ENCODE measurements at regions not wholly inside any gene's neighbourhood (a gene's known extent, or its start where the extent isn't known, plus 50 kb on each side); places are given as distances from the start of the nearest gene placed in this dataset.
A peak's percentile ranks its signal among the peaks of the same experiment; 100 is the strongest.

DNA sequence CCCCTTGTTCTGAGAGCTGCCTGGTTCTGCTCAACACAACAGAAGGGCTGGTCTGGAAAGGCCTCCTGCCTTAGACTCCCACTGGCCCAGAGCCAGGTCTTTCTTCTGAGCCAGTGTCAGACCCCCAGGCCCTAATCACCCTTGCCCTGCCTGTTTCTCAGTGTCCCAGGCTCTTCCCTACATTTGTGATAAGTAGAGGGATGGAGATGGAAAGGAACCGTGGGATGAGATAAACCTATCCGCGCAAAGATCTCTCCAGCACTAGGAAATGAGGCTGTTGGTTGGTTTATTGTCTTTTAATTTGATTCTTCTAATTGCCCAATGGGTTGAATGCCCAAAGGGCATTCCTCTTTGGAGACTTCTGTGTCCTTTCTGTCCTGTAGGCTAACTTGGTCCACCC lies 470.0 kb downstream of the TSHZ3 start:
- DNase-seq (ENCODE audit: low spot score), result peak; percentile 28

DNA sequence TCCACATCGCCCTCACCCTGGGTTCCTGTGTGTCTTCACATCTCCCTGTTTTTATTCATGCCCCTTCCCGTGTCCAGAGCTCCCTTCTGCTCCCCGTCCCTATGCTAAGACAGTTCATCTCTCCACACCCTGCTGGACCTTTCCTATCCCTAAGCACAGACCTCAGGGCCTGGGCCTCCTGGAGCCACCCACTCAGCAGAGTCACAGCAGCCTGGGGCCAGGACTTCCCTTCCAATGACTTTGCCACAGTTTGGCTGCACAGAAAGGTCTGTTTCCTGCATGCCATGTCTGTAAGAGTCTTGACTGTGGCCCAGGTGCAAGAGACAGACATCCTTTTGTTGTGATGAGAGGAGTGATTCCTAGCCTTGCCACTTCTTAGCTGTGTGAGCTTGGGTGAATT lies 470.7 kb downstream of the TSHZ3 start:
- DNase-seq (ENCODE audit: low spot score), result peak; percentile 51

DNA sequence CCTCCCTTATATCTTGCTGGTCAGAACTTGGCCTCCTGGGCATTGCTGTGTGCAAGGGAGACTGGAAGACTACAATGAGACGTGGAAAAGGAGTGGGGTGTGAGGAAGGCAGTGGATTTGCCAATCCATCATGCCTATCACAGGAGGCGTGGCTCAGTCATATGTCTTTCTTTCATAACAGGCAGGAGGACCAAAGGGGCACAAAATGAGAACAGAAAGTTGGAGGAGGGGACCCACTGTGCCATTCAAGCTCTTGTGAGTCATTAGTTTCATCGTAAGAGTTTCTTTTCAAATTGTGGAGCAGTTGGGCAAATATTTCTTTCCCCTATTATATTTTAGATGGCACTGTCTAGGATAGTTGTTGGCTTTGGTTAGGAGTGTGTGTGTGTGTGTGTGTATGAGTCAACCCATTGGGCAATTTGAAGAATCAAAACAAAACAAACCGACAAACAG lies 471.5 kb downstream of the TSHZ3 start:
- peak; percentile 9 for DNase-seq (ENCODE audit: low spot score)

DNA sequence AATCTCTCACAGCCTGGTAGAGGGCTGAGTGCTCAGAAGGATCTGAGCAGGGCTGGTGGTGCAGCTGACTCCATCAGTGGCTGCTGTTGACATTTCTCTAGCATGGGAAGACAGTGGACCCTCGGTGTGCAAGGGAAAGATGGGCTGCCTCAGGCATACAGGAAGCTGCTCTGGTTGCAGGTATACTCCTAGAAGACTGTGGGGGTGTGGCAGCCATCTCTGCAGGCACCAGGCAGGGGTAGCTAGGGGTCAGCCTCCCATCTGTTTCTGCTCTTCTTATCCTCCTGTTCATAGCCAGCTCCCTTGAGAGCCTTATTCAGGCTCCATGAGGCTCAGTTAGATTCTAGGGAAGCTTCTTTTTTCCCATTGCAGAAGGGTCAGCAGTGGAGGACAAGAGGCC lies 475.5 kb downstream of the TSHZ3 start:
- peak; percentile 39 for DNase-seq (ENCODE audit: low spot score)

DNA sequence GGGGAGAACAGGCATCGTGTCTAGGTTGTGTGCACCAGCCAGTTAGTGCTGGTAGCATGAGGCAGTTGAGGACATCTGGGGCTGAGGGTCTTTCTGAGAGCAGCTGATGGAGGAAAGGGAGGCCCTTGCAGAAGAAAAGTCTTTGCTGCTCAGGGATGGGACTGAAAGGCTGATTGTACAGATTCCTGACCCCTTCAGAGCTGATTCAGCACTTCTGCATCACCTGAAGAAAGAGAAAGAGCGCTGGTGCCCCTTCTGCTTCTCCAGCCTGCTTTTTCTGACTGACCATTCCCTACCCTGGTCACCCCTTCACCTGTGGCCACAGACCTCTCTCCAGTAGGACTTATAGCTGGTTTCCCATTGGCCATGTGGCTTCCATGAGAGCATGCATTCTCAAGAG lies 476.2 kb downstream of the TSHZ3 start:
- DNase-seq (ENCODE audit: low spot score), result peak; percentile 12

DNA sequence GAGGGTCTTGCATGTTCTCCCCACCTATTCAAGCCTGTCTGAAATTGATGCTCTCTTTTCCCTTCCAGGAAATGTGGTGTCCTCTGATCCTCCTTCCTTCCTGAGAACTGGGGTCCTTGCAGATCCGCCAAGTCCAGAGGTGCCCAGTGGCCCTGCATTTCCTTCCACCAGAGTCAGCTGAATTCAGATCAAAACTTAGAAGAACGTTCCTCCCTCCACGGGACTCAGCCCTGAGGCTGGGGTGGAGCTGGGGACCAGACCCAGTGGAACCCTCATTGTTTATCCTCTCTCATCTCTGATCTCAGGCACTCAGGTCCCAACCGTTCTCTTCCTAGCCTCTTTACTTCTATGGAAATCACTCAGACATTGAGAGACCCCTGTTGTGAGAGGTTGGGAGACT lies 477.3 kb downstream of the TSHZ3 start:
- DNase-seq (ENCODE audit: low spot score), result peak; percentile 78

DNA sequence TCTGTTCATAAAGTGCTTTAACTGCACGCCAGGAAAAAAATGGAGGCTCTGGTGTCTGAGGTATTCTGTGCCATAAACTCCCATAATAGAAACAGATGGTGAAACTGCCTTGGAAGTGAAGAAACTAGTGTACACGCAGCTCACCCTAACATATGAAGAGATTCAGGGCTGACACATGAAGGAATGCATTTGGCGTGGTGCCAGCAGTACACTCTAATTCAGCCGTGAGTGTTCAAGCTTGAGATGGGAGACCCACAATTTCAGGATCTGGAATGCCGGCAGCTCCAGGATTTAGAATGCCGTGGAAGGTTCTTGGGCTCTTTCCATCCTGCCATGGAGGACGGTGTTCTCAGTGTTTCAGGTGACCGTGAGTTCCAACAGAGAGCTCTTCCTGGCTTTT lies 478.4 kb downstream of the TSHZ3 start:
- DNase-seq (ENCODE audit: low spot score), result peak; percentile 73

DNA sequence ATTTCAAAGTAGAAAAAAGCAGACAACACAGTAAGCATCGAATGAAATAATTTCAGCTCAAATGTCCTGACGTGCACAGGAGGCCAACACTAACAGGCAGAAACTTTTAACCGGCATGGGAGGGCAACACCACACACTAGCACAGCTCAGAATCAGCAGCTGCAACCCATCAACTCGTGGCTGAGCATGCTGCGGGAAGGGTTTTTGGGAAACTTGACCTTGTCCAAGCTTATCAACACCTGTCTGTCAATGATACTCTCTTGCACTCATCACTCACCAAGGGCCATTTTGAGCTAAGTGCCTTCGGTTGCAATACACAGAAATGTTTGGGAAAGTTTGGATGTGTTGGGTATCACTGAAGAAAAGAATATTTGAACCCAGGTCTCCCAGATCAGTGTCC lies 483.7 kb downstream of the TSHZ3 start:
- DNase-seq (ENCODE audit: low spot score), result peak; percentile 28

DNA sequence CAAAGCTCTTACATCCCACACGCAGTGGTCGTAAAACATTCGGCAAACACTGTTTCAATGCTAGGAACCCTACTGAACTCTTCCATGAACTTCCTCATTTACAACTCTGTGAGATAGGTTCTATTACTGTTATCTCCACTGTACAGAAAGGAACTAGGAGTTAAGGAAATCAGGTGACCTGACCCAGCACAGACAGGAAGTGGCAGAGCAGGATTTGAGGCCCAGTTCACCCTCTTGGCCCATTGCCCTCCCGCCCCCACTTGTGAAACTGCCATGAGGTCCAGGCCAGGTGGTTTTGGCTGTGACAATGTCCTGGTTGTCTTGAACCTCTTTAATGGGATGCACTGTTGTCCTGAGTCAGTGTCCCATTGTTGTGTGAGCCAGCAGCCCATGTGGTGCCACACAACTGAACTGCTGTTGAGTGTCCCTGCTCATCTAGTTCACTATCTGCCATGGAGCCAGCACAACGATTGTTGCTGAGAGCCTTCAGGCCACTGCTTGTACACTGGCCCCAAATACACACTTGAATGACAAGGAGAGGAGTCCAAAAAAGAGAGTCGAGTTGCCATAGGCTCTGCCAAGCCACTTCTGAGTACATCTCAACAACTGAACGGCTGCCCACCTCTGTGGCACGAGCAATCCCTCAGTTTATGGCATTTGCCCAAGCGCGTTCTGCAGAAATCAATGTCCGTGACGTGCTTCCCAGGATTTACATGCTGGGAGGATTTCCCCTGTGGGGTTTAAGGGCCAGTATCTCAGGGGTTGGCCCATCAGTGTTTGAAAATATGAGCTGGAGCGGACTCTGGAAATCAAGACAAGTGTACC lies 484.6 kb downstream of the TSHZ3 start:
- peak; percentile 68 for DNase-seq (ENCODE audit: low spot score)

DNA sequence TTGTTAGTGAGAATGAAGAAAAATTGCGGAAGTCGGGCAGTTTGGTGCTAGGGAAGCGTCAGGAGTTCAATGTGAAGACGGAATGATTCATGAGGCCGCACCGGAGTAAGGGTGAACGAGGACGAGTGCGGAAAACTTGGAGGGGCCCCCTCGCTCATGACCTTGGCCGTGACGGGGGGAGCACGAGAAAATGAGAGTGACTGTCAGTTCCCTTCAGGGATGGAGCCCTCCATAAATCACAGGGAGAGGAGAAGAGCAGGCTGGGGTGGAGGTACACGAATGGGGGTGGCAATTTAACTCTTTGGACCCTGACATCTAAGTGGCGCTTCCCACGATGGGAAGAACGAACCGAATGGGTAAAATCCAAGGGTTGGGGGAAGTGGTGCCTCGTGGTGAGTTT lies 486.4 kb downstream of the TSHZ3 start:
- DNase-seq (ENCODE audit: low spot score), result peak; percentile 60

DNA sequence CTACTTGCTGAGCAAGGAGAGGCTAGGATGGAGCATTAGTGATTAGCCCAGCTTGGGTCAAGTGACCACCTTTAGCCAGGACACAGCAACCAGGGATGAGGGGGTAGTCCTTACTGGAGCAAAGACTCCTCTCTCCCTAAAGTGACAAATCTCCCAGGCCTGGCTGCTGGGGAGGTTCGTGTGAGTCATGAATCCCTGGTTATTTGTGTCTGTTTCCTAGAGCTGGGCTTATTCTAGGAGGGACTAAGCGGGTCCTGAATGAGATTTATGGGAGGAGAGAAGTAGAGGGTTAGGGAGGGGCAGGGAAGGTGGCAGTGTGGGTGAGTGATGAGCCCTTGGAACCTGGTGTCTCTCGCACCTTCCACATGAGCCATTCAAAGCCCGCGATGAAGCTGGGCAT lies 487.3 kb downstream of the TSHZ3 start:
- peak; percentile 11 for DNase-seq (ENCODE audit: low spot score)

DNA sequence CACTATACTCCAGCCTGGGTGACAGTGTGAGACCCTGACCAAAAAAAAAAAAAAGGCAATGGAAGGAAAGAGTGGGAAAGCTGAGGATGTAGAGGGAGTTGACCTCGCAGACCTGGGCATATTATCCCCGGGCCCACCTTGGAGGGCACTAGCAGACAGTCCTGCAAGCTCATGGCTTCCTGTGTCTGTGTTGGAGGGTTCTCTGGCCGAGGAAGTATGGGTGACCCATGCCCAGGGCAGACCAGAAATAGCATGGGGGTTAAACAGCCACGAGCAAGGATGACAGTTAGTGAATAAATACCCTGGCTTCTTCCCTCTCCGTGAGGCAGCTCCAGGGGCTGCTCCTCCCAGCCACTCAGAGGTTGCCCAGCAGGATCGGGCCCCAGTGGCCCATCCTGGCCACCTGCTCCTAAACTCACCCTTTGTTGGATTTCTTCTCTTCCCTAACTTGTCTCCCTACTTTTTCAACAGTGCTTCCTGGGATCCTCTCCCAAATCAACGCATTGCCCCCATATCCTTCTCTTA lies 485.8 kb downstream of the ZNF536 start:
- DNase-seq (ENCODE audit: low spot score), result peak; percentile 53

DNA sequence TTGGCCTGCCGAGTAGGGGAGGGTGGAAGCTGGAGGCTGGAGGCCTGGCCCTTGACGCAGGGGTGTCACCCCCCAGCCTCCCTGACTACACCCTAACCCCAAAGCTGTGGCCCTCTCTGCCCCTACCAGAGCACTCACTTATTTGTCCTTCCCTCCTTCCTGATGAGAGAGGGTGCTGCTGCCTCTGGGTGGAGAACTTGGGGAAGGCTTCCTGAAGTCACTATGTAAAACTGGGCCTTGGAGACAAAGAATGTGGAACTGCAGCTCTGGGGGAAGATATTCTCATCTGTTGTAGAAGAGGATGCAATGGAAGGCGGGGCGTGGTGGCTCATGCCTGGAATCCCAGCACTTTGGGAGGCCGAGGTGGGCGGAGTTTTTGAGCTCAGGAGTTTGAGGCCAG lies 485.2 kb downstream of the ZNF536 start:
- DNase-seq (ENCODE audit: low spot score), result peak; percentile 33

DNA sequence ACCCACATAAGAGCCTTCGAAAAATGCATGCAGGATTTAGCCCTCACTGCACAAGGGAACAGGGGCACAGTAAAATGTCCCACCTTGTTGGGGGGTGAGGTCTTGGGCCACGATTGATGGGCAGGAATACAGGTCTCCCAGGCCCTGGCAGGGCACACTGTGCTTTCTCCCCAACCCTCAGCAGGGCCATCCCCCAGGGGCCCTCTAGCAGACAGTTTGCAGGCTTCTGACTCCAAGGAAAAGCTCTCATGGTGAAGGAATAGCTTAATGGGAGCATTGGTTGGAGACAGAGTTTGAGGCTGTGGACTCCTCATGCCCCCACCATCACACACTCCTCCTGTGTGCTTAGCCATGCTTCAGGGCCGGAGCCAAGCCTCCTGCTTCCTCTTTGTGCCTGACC lies 484.6 kb downstream of the ZNF536 start:
- peak; percentile 53 for DNase-seq (ENCODE audit: low spot score)

DNA sequence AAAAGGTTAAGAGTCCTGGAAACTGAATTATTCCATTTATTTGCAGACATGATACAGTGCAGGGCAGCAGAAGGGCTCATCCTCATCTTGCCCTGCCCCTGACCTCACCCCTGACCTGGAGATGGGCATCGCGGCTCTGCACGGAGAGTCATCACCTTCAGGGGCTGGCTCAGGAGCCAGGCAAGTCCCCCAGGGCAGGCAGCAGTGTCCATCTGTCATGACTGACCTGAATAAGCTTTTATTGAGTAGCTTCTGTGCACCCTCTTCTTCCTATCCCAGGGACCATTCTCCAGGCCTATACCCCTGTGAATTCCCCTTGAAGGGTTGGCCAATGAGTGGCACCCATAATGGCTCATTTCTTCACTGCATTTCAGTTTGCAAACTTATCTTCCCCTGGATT lies 484.2 kb downstream of the ZNF536 start:
- peak; percentile 20 for DNase-seq (ENCODE audit: low spot score)

DNA sequence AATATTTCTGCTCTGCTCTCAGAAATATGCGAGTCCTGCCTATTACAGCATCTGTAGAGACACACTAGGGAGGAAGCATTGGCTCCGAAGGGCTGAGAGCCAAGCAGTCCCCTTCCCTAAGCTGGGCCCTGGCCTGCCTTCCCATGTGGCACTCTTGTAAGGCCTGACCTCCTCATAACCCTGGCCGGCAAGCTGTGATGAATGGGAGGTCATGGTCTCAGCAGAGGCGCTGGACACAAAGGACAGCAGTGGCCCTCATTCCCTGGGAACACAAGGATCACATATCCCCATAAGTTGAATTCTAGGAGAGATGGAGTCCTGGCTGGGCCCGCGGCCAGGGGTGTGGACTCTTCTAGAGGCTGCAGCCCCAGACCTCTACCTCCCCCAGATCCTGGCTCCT lies 483.3 kb downstream of the ZNF536 start:
- peak; percentile 72 for DNase-seq (ENCODE audit: low spot score)

DNA sequence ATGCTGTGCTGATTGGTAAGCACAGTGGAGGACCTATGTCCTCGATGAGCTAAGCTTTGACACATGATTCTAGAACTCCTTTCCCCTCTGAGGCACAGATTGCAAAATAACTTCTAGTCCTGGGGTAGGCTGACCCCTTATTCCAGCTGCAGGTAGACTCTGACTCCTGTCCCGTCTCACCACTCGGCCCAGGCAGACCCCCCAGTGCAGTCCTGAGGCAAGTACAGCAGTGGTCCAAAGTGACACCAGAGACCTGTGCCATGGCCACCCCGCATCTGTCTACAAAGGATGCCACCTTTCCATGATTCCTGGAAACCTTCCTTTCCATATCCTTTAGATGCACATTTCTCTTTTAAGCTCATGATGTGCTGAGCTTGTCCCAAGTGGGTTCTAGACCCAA lies 482.5 kb downstream of the ZNF536 start:
- peak; percentile 47 for DNase-seq (ENCODE audit: low spot score)

DNA sequence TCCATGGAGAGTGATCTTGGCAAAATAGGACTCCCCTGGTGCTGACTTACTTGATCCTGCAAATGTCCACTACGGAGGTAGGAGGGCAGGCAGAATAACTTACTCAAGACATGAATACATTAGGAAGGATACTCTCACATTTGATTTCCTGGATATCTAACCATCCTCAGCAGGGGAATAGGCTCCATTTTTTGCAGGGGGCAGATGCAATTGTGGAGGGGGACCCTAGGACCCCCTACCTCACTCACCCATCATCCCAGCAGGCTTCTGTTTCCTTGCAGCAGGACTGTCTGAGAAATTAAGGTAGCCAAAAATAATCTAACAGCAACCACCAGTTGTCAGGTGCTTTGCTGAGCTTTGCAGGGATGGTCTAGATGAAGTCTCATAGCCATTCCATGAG lies 482.0 kb downstream of the ZNF536 start:
- no peak for DNase-seq (ENCODE audit: low spot score)

DNA sequence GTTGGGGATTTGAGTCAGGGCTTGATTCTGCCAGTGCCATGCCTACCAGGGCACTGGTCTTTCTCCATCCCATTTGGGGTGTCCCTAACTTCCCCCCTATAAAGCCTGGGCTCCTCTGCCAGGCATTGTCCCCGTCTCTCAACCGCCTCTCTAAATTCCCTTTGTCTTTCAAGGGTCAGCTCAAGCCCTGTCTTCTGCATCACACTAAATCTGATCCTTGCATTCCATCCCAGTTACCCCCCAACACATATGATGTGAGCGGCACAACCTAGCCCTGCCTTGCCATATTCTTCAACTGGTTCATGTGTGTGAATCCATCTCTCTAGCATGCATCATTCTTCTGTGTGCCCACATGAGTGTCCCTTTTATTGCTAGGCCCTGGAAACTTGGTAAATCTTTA lies 480.9 kb downstream of the ZNF536 start:
- DNase-seq (ENCODE audit: low spot score), result no peak

DNA sequence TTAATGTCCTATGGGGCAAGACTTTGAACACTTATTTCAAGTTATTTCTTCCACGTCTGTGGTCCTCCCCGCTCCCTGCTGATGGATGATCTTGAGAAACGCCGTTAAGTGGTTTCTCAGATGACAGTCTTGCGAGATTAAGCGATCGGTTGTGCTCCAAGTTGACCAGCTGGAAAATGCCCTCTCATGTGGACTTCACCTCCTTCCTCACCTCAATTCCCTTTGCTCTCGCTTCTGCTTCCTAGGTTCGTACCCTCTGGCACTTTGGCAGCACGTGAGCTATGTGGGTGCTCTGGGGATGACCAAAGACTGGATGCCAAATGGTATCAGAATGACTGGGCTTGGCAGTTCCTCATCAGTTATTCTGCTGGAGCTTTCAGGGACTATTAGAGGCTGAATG lies 480.0 kb downstream of the ZNF536 start:
- no peak for DNase-seq (ENCODE audit: low spot score)

DNA sequence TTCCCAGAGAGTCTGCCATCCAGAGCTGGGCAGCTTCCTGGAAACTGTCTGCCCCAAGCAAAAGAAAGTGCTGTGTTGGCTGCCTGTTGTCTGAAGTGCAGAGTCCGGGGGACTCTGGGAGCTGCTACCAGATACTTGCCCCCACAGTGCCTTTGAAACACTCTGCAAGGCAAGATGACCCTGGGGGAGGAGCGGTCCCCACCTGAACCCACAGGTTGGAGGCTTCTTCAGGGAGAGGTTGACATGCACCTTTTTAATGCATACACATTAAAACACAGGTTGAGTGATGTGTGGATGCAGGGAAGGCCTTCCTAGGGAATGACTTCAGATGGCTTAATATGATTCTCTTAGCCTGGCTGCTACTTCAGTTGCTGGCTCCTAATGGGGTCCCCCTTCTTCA lies 479.5 kb downstream of the ZNF536 start:
- no peak for DNase-seq (ENCODE audit: low spot score)

DNA sequence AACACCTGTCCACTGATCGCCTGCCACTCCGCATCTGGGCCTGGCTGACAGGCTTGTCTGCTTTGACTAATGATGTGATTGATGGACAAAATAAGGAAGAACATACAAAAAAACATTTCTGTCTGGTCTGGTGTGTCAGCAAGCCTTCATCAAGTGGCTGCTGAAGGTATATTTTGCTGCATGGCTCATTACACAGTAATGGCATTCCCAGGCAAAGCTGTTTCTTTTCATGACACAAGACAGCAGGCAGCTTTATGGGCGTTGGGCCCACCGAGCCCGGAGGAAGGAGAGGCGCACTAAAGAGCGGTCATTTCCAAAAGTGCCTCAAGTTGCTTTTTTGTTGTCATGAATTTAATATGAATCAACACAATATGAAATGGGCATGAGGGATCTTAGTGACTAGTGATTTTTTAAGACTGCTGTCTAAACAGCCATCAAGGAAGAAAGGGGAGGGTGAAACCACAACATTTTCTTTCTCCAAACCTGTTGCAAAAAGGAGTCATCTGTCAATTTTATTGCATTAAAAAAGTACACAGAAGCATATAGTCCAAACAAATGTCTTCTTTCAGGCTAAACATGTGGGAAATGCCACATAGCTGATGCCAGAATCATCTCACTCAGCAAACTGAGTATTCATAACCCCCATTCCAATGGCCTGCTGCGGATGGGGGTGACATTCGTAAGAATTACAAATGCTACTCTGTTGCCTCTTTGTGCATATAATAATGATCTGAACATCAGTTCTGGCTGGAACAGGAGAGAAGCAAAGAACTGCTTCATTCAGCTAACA lies 476.6 kb downstream of the ZNF536 start:
- no peak for DNase-seq (ENCODE audit: low spot score)

Measured in mesenteric fat pad (tissue), 1 donor.